ENCODE measurements at regions not wholly inside any gene's neighbourhood (a gene's known extent, or its start where the extent isn't known, plus 50 kb on each side); places are given as distances from the start of the nearest gene placed in this dataset.
A peak's percentile ranks its signal among the peaks of the same experiment; 100 is the strongest.
"Not testable (repeated sequence)": the region's sequence is repeated elsewhere in the genome, so short reads cannot be mapped to it uniquely, and the experiment has no call there.

GRCh38 chr6:156451088-156451487, 326.1 kb upstream of the ARID1B start:
- DNase-seq (ENCODE audit: low read depth in 2 of 2), result no peak

DNA sequence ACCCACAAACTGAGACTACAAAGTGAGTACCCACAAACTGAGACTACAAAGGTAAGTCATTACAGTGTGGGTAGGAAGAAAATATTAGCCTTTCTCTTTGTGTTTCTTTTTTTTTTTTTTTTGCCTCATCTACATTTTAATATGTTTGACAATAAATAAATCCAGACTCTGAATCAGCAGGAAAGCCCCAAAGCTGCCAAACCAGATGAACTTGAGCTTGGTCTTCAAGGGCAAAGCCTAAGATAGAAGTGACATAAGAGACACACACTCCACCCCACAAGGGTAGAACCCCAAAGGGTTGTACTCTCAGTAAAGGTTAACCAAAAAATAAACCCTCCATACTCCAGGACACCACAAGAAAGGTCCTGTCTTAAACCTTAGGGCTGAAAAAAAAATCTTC, 326.8 kb upstream of the ARID1B start:
- no peak for DNase-seq (ENCODE audit: low read depth in 2 of 2)

GRCh38 chr6:156449569-156449968, 327.6 kb upstream of the ARID1B start:
- DNase-seq (ENCODE audit: low read depth in 2 of 2), result no peak

DNA sequence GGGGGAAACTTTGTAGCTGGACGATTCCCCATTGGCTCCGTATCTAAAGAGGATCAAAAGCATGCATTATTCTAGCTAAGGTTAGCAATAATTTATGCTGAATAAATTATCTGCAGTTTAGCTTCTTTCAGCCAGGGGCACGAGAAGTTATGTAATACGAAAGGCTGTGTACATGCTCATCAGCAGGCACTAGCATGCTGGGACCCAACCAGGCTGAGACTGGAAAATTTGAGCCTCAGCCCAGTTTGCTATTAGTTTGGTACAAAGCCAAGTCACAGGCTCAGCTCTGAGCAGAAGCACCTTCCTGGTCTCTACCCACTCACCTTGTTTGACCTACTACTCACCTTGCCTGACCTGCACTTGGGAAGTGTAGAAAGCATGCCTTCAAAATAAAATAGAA, 328.1 kb upstream of the ARID1B start:
- no peak for DNase-seq (ENCODE audit: low read depth in 2 of 2)

GRCh38 chr6:156448579-156448978, 328.6 kb upstream of the ARID1B start:
- DNase-seq (ENCODE audit: low read depth in 2 of 2), result no peak

DNA sequence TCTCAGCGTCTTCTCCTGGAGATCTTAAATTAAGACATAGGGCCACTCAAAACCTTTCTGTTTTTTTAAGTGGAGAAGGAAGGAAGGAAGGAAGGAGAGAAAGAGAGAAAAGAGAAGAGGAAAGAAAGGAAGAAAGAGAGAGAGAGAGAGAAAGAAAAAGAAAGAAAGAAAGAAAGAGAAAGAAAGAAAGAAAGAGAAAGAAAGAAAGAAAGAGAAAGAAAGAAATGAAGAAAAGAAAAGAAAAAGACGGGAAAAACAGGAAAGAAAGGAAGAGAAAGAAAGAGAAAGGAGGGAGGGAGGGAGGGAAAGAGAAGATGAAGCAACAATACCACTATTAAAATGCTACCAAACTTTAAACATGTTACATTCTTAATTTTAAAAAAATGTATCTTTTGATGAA, 336.5 kb upstream of the ARID1B start:
- DNase-seq (ENCODE audit: low read depth in 2 of 2), result no peak

GRCh38 chr6:156438350-156438923, 338.7 kb upstream of the ARID1B start:
- DNase-seq (ENCODE audit: low read depth in 2 of 2), result no peak

GRCh38 chr6:156437121-156437879, 339.9 kb upstream of the ARID1B start:
- DNase-seq (ENCODE audit: low read depth in 2 of 2), result no peak

DNA sequence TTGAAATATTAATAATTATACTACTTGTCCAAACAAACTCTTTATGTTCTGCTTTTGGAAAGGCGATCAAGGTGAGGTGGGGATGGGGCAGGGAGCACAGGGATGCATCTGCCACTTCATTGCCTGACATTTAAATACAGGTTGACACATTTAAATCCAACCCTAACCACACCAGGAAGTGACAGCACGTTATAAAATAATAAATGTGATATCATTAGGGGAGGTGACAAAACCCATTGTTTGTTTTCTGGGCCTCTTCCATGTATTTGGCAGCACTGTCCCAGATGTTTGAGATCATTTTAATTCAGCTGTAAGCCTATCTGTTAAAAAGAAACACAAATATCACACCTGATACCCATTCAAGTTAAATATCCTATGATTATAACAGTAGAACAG, 342.4 kb upstream of the ARID1B start:
- no peak for DNase-seq (ENCODE audit: low read depth in 2 of 2)

- no peak for DNase-seq (ENCODE audit: low read depth in 2 of 2)
Measured at GRCh38 chr6:156434049-156434794, 343.0 kb upstream of the ARID1B start.

DNA sequence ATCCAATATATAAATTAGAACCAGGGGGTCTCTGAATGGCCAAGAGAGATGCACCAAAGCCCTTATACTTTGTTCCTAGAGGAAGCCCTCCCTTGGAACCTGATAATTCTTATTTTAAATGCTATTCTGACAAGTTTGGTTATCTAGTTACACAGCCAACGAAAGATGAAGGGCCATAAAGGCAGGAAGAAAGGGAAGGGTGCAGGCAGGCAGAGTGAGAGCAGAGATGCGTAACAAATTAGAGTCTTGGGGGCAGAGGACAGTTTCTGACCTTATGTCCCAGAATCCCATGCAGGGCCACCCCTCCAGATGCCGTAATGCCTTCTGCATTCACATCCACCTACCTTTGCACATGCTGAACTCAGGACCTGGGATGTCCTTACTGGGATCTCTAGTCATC, 344.6 kb upstream of the ARID1B start:
- no peak for DNase-seq (ENCODE audit: low read depth in 2 of 2)

DNA sequence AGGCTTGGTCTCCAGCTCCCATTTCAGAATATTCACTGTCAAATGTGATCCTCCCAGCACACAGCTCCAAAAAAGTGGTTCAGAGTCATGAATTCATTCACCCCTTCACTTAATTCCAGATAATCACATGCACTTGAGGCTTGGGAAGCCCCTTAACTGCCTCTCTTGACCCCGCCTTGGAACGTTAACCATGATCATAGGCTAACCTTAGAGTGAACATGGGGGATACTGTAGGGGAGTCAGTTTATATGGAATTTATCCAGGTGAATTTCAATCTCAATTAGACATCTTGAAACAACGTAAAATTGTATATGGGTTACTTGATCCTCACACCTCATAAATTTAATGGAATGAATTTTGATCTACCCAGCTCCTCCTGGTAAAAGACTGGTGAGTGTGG, 346.8 kb upstream of the ARID1B start:
- DNase-seq (ENCODE audit: low read depth in 2 of 2), result no peak

DNA sequence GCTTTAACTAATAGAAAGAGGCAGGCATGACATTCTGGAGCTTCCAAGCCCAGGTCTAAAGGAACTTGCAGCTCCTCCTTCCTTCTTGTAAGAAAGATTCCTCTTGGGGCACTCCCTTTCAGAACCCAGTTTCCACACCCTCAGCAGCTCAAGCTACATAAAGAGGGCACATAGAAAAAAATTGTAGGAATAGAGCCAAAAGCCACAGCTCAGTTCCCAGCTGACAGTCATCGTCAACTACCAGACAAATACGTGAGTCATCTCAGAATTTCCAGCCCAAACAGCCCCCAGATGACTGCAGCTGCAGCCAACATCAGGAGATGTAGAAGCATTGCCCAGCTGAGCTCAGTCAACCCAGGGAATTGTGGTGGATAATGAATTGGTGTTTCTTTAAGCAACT, 349.8 kb upstream of the ARID1B start:
- DNase-seq (ENCODE audit: low read depth in 2 of 2), result no peak

- DNase-seq (ENCODE audit: low read depth in 2 of 2), result no peak
Measured at GRCh38 chr6:156425359-156426020, 351.7 kb upstream of the ARID1B start.

- peak; percentile 2 to 12 for DNase-seq (ENCODE audit: low read depth in 2 of 2)
Measured at GRCh38 chr6:156423829-156424228, 353.3 kb upstream of the ARID1B start.

- DNase-seq (ENCODE audit: low read depth in 2 of 2), result no peak
Measured at GRCh38 chr6:156423075-156423474, 354.1 kb upstream of the ARID1B start.

- no peak for DNase-seq (ENCODE audit: low read depth in 2 of 2)
Measured at GRCh38 chr6:156421933-156422332, 355.2 kb upstream of the ARID1B start.

DNA sequence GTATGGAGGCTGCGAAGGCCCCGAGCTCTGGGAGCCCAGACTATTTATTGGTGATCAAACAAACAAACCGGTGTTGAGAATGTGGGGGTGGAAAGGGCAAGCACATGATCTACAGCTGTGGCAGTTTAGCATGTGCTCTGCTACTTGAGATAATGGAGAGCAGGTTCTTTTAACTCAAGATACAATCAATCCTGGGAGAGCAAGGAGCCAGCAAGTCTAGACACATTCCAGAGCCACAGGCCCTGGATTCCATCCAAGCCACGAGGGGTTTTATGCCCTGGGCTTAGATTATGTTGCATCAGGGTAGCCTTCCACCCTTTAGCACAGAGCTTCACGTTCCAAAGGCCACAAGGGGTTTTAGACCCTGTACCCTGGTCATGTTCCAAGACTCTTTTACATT, 355.9 kb upstream of the ARID1B start:
- DNase-seq (ENCODE audit: low read depth in 2 of 2), result not testable (repeated sequence)

GRCh38 chr6:156420172-156420993, 356.8 kb upstream of the ARID1B start:
- no peak for DNase-seq (ENCODE audit: low read depth in 2 of 2)

DNA sequence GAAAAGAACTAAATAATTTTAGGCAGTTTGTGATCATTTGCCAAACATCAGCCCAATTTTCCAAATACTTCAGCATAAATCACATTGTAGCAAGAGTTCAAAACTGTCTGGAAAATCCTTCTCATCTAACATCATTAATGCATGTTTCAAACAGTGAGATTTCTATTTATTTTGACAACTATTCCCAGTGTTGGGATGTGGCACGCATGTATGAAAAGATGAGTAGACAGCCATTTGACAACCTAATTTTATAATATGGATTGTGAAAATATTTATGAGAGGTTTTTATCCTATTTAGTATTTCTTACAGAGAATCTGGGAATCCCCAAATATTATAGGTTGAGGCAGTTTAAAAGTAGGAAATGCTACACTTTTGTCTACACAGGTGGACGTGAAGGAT, 357.6 kb upstream of the ARID1B start:
- no peak for DNase-seq (ENCODE audit: low read depth in 2 of 2)

DNA sequence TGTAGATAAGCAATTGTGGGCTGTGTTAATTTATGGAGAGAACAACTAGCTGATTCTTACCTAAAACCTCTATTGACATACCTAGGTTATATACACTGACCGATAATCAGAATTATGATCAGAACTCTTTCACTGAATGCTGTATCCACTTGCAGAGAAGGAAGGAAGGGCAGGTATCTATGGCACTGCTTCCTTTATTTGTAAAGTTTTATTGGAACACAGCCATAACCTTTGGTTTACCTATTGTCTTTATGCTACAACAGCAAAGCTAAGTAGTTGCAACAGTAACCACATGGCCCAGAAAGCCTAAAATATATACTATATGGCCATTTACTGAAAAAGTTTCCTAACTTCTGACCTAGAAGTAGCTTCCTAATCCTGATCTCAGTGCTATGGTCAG, 358.9 kb upstream of the ARID1B start:
- no peak for DNase-seq (ENCODE audit: low read depth in 2 of 2)

DNA sequence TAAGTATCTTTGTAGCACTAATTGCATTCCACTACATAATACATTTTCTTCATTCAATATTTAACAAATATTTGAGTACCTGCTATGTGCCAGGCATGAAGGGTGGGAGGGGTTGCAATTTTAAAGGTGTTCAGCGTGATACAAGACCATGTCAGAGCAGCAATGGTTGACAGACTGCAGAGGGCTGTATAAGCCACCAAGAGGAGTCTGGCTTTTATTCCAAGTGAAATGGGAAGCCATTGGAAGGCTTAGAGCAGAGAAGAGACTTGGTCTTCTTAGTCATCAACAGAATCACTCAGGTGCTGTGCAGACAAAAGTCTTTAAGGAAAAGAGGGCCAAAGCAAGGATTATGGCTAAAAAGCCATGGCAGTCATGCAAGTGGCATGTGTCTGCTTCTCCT, 360.8 kb upstream of the ARID1B start:
- DNase-seq (ENCODE audit: low read depth in 2 of 2), result no peak
